GM12878 (cell line): ENCODE measurements at regions not wholly inside any gene's neighbourhood (a gene's known extent, or its start where the extent isn't known, plus 50 kb on each side); places are given as distances from the start of the nearest gene placed in this dataset.

ENCODE experiments used
- ATAC-seq: fragments of 200-7000 bp; cut with Tn5 transposase; 3 replicates; pipeline ENCODE4 v1.9.1; 2020; ENCODE audit warnings: mild to moderate bottlenecking, moderate library complexity
- BruUV-seq: library from RNA; stranded (reverse); fragments of 400-500 nt; replicated peaks from 2 replicates; lab custom pipeline; 2021; lab: Mats Ljungman, UMichigan
- CTCF ChIA-PET: fragments of 300-600 bp; sonication (Branson Sonifier 250); formaldehyde crosslinking; extraction: SDS; loops from one replicate; lab custom pipeline; 2021; ENCODE audit warnings: inconsistent platforms; lab: Yijun Ruan, JAX
- POLR2A ChIA-PET: fragments of 350-600 bp; formaldehyde crosslinking; extraction: SDS; loops from one replicate; lab custom pipeline; 2021; ENCODE audit warnings: inconsistent platforms; lab: Charles Lee
- RAD21 ChIA-PET: fragments of 300-600 bp; sonication (Branson Sonifier 250); formaldehyde crosslinking; loops from one replicate; lab custom pipeline; 2023; ENCODE audit warnings: antibody characterized with exemption; ENCODE audit not compliant: unreplicated experiment; lab: Charles Lee
- SMC1A ChIA-PET: fragments of 300-600 bp; sonication (Branson Sonifier 250); formaldehyde crosslinking; loops from one replicate; lab custom pipeline; 2023; ENCODE audit not compliant: unreplicated experiment, uncharacterized antibody; lab: Charles Lee
- DNase-seq: peaks from one replicate; pipeline ENCODE4 v3.0.0-alpha.2; 2011; ENCODE audit warnings: low read depth, low spot score
- FAIRE-seq: peaks from 3 replicates; lab custom pipeline; 2011; peaks lifted over from hg19 to GRCh38; lab: Jason Lieb, UNC
- H2AFZ ChIP-seq: 2 replicates; pipeline ENCODE4 v1.6.0; 2011; ENCODE audit warnings: low read depth, low read length, control low read depth; ENCODE audit not compliant: control insufficient read depth
- H3K27ac ChIP-seq: 2 replicates; pipeline ENCODE4 v1.5.1; 2011; ENCODE audit warnings: control low read depth; ENCODE audit not compliant: control insufficient read depth, insufficient read depth
- H3K27me3 ChIP-seq, 2 experiments: replicated peaks in 1 of 2; 2 replicates each; pipeline versions ENCODE4 v1.6.0 to v1.6.1; 2011; ENCODE audit warnings: low read length in 1 of 2; ENCODE audit not compliant: control insufficient read depth in 2 of 2, insufficient read depth in 2 of 2
- H3K36me3 ChIP-seq, 2 experiments: 2 replicates each; pipeline ENCODE4 v1.5.1; 2011; ENCODE audit warnings: low read length in 1 of 2; ENCODE audit not compliant: control insufficient read depth in 2 of 2, insufficient read depth in 2 of 2
- H3K4me1 ChIP-seq: 2 replicates; pipeline ENCODE4 v1.6.1; 2011; ENCODE audit warnings: mild to moderate bottlenecking, low read length, moderate library complexity, mixed read lengths; ENCODE audit not compliant: control insufficient read depth, insufficient read depth
- H3K4me2 ChIP-seq: 2 replicates; pipeline ENCODE4 v1.6.0; 2011; ENCODE audit warnings: control low read depth; ENCODE audit not compliant: control insufficient read depth, insufficient read depth
- H3K4me3 ChIP-seq: fragments of 200-600 bp; sonication (generic); 2 replicates; pipeline ENCODE4 v1.5.1; 2016
- H3K79me2 ChIP-seq: 2 replicates; pipeline ENCODE4 v1.6.0; 2011; ENCODE audit warnings: low read length; ENCODE audit not compliant: control insufficient read depth, insufficient read depth
- H3K9ac ChIP-seq: 2 replicates; pipeline ENCODE4 v1.8.0; 2011; ENCODE audit warnings: low read length, control low read depth, mixed read lengths; ENCODE audit not compliant: control insufficient read depth, insufficient read depth
- H3K9me3 ChIP-seq: replicated peaks from 3 replicates; pipeline ENCODE4 v1.5.1; 2011; ENCODE audit warnings: mild to moderate bottlenecking, low read length; ENCODE audit not compliant: control insufficient read depth, insufficient read depth
- H4K20me1 ChIP-seq: 2 replicates; pipeline ENCODE4 v1.6.0; 2011; ENCODE audit not compliant: control insufficient read depth, insufficient read depth
- GATAD2B ChIP-seq: fragments of 450-650 bp; conservative IDR thresholded peaks from 2 replicates; pipeline ENCODE4 v1.6.1; 2017; ENCODE audit warnings: low read depth, mild to moderate bottlenecking, moderate library complexity
- NR2C1 ChIP-seq: fragments of 450-650 bp; IDR thresholded peaks from 2 replicates; pipeline ENCODE4 v1.6.1; 2017; ENCODE audit warnings: antibody characterized with exemption, mild to moderate bottlenecking, moderate library complexity
- POLR2AphosphoS2 ChIP-seq: IDR thresholded peaks from 2 replicates; pipeline ENCODE4 v1.6.1; 2011; ENCODE audit warnings: low read depth, mild to moderate bottlenecking, low read length, improper control_type of control experiment, moderate library complexity
- SPI1 ChIP-seq: IDR thresholded peaks from 2 replicates; pipeline ENCODE4 v1.6.1; 2011; ENCODE audit warnings: low read depth, mild to moderate bottlenecking, low read length, moderate library complexity, borderline replicate concordance; ENCODE audit not compliant: insufficient read depth
- TCF12 ChIP-seq: IDR thresholded peaks from 2 replicates; pipeline ENCODE4 v1.6.1; 2011; ENCODE audit warnings: low read depth, mild to moderate bottlenecking, low read length
- WGBS: methylation state at CpG from one replicate; pipeline ENCODE4 v1.1.6; 2016; ENCODE audit warnings: low lambda C conversion rate; ENCODE audit not compliant: insufficient replicate concordance, insufficient coverage; ENCODE audit errors: missing lambda C conversion rate; 5-methylcytosine and 5-hydroxymethylcytosine counted together
- in situ Hi-C: fragments of 300-500 bp; cut with MboI; formaldehyde crosslinking; loops from 9 replicates; pipeline ENCODE4 v1.14.3; 2018; ENCODE audit warnings: mixed read lengths
- intact Hi-C: fragments of 100-400 bp; cut with micrococcal nuclease; formaldehyde crosslinking; loops from one replicate; pipeline ENCODE4 v1.14.2; 2022; ENCODE audit not compliant: unreplicated experiment
- TF ChIP-seq, protein P1 (sequence below): fragments of 450-650 bp; IDR thresholded peaks from 2 replicates; pipeline ENCODE4 v1.6.1; 2016; ENCODE audit warnings: mild to moderate bottlenecking
- TF ChIP-seq, protein P2 (sequence below): fragments of 450-650 bp; IDR thresholded peaks from 2 replicates; pipeline ENCODE4 v1.6.1; 2017; ENCODE audit warnings: mild to moderate bottlenecking

GRCh38 chr14:35987731-35988130 lies 161.6 kb downstream of the BRMS1L start:
- no peak for TF ChIP-seq GATAD2B
- TF ChIP-seq, protein P1, sequence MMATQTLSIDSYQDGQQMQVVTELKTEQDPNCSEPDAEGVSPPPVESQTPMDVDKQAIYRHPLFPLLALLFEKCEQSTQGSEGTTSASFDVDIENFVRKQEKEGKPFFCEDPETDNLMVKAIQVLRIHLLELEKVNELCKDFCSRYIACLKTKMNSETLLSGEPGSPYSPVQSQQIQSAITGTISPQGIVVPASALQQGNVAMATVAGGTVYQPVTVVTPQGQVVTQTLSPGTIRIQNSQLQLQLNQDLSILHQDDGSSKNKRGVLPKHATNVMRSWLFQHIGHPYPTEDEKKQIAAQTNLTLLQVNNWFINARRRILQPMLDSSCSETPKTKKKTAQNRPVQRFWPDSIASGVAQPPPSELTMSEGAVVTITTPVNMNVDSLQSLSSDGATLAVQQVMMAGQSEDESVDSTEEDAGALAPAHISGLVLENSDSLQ: no peak
- TF ChIP-seq NR2C1: no peak
- no peak for TF ChIP-seq SPI1
- no peak for TF ChIP-seq POLR2AphosphoS2
- TF ChIP-seq, protein P2, sequence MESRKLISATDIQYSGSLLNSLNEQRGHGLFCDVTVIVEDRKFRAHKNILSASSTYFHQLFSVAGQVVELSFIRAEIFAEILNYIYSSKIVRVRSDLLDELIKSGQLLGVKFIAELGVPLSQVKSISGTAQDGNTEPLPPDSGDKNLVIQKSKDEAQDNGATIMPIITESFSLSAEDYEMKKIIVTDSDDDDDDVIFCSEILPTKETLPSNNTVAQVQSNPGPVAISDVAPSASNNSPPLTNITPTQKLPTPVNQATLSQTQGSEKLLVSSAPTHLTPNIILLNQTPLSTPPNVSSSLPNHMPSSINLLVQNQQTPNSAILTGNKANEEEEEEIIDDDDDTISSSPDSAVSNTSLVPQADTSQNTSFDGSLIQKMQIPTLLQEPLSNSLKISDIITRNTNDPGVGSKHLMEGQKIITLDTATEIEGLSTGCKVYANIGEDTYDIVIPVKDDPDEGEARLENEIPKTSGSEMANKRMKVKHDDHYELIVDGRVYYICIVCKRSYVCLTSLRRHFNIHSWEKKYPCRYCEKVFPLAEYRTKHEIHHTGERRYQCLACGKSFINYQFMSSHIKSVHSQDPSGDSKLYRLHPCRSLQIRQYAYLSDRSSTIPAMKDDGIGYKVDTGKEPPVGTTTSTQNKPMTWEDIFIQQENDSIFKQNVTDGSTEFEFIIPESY: no peak
- no peak for TF ChIP-seq TCF12
- Histone ChIP-seq H3K4me2 (no peak overlapping the region), H2AFZ (no peak overlapping the region), H3K27me3 (no peaks in the 10 kb centered on the region), H3K4me3 (no peak overlapping the region), H3K9me3 (no peaks in the 10 kb centered on the region; the same call in 2 of the 3 replicates), H3K9ac (no peak overlapping the region), H3K36me3 (no peaks in the 10 kb centered on the region), H3K79me2 (no peaks in the 10 kb centered on the region), H3K27ac (no peak overlapping the region), H4K20me1 (no peaks in the 10 kb centered on the region), H3K4me1 (peaks cover 11% of the 10 kb centered on the region)
- 85% methylated on average over 3 of the region's 3 CpGs for WGBS
- ATAC-seq: no peak
- ChIA-PET RAD21 (no interaction called here), SMC1A (interaction anchor here (0.7 to 1.5 kb wide), 3 partner anchors 32 to 662 kb away, joined by 3 to 4 read pairs (median 3); no protein-coding TSS in a partner anchor), CTCF (interaction anchor here (1.4 kb wide), 1 partner anchor 106 kb away, joined by 3 read pairs; no protein-coding TSS in a partner anchor), POLR2A (no interaction called here)
- in situ Hi-C loops: no loop called here
- BruUV-seq: no TSS peak
- no peak for DNase-seq
- no peak for FAIRE-seq
- intact Hi-C loops: no loop called here
